ENCODE measurements at regions not wholly inside any gene's neighbourhood (a gene's known extent, or its start where the extent isn't known, plus 50 kb on each side); places are given as distances from the start of the nearest gene placed in this dataset.

- intact Hi-C loops (cut with DNase I): no loop called here
- Histone ChIP-seq H3K36me3 (no peaks in the 10 kb centered on the region), H3K4me1 (no peaks in the 10 kb centered on the region), H3K9me3 (no peaks in the 10 kb centered on the region), H3K4me3 (no peak overlapping the region), H3K27me3 (no peaks in the 10 kb centered on the region), H3K27ac (no peak overlapping the region)
- DNase-seq (ENCODE audit: low spot score in 2 of 2): no peak
- no peak for TF ChIP-seq CTCF (IDR thresholded peaks at IDR 0.05)
Measured at GRCh38 chr2:133966720-133967304, 287.1 kb upstream of the MGAT5 start.

DNA sequence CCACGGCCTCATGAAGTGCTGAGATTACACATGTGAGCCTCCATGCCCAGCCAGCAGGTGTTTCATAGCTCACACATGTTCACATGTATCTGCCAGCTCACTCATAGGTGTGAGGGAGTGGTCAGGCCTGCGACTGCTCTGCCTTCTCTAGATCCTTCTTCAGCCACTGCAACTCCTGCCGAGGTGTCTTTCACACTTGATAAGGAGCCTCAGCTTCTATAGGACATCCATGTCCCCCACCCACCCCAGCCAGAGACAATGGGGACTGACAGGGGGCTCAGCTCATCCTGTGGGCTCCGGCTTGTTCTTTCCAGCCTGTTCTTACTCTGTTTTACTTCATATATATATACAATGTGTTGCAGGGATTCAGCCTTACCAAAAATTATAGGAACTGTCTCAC lies 286.5 kb upstream of the MGAT5 start:
- no peak overlapping the region for H3K27ac ChIP-seq
- intact Hi-C loops (cut with DNase I): no loop called here
- DNase-seq (ENCODE audit: low spot score in 2 of 2): no peak
- TF ChIP-seq CTCF (IDR thresholded peaks at IDR 0.05): no peak
- H3K27me3 ChIP-seq: no peaks in the 10 kb centered on the region
- H3K36me3 ChIP-seq: no peaks in the 10 kb centered on the region
- no peaks in the 10 kb centered on the region for H3K4me1 ChIP-seq
- H3K9me3 ChIP-seq: no peaks in the 10 kb centered on the region
- H3K4me3 ChIP-seq: no peak overlapping the region

DNA sequence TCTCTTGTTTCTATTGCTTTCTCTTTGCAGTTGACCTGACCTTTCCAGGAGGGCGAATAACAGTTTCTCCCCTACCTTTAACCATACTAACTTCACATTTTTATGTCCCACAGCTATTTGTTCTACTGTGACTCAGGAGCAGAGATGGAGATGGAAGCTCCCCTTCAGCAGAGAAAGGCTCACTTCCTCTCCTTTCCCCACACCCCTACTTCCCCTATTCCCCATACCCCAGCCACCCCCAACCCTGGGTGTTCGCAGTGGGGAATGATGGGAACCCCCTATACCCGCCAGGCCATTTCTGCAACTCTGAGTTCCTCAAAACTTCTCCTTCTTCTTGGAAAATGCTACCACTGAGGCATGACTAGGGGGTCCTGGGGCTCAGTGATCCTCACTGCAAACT lies 285.4 kb upstream of the MGAT5 start:
- Histone ChIP-seq H3K36me3 (no peaks in the 10 kb centered on the region), H3K27me3 (no peaks in the 10 kb centered on the region), H3K4me3 (no peak overlapping the region), H3K4me1 (peaks cover 0 to 3% of the 10 kb centered on the region in 2 donors), H3K27ac (no peak overlapping the region), H3K9me3 (no peaks in the 10 kb centered on the region)
- no peak for DNase-seq (ENCODE audit: low spot score in 2 of 2)
- intact Hi-C loops (cut with DNase I): no loop called here
- no peak for TF ChIP-seq CTCF (IDR thresholded peaks at IDR 0.05)

DNA sequence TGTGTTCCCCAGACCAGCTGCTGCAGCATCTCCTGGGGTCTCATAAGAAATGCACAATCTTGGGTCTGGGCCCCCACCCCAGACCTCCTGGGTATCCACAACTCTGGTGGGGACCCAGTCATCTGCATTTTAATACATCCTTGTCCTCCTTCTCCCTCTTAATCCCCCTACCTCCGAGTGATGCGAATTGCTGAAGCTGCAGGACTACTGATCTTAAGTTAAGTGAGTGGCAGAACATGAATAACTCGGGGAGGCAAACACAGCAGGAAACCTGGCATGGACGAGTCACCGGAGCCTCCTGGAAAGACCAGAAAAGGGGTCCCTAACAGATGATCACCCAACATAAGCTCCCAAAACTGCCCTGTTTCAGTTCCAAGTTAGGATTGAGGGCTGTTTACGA lies 283.2 kb upstream of the MGAT5 start:
- no peak for TF ChIP-seq CTCF (IDR thresholded peaks at IDR 0.05)
- intact Hi-C loops (cut with DNase I): no loop called here
- Histone ChIP-seq H3K4me3 (no peak overlapping the region), H3K27me3 (no peaks in the 10 kb centered on the region), H3K27ac (no peak overlapping the region), H3K4me1 (peaks cover 0 to 3% of the 10 kb centered on the region in 2 donors), H3K36me3 (no peaks in the 10 kb centered on the region), H3K9me3 (no peaks in the 10 kb centered on the region)
- DNase-seq (ENCODE audit: low spot score in 2 of 2): no peak

DNA sequence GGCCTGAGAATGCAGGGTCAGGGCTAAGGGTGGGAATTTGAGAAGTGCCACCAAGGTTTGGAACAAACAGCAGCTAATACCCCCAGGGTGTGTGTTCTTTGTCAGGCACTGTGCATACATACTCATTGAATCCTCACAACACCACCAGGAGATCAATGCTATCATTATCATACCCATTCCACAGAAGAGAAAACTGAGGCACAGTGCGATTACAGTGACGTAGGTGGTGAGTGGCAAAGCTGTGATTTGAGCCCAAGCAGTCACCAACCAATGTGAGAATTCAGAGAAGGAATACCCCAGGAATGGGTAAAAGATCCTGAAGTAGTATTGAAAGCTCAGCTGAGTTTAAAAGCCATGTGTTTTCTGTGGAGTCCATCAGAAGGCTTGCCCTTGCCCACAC lies 281.6 kb upstream of the MGAT5 start:
- intact Hi-C loops (cut with DNase I): no loop called here

More for the DNA sequence above, 281.6 kb upstream of the MGAT5 start:
- Histone ChIP-seq H3K4me3 (no peak overlapping the region), H3K27ac (no peak overlapping the region), H3K36me3 (no peaks in the 10 kb centered on the region), H3K27me3 (no peaks in the 10 kb centered on the region), H3K4me1 (peaks cover 0 to 3% of the 10 kb centered on the region in 2 donors), H3K9me3 (no peaks in the 10 kb centered on the region)
- no peak for DNase-seq (ENCODE audit: low spot score in 2 of 2)
- TF ChIP-seq CTCF (IDR thresholded peaks at IDR 0.05): no peak
